ENCODE measurements at regions not wholly inside any gene's neighbourhood (a gene's known extent, or its start where the extent isn't known, plus 50 kb on each side); places are given as distances from the start of the nearest gene placed in this dataset.
"Not testable (repeated sequence)": the region's sequence is repeated elsewhere in the genome, so short reads cannot be mapped to it uniquely, and the experiment has no call there.

- TF ChIP-seq, protein P1, sequence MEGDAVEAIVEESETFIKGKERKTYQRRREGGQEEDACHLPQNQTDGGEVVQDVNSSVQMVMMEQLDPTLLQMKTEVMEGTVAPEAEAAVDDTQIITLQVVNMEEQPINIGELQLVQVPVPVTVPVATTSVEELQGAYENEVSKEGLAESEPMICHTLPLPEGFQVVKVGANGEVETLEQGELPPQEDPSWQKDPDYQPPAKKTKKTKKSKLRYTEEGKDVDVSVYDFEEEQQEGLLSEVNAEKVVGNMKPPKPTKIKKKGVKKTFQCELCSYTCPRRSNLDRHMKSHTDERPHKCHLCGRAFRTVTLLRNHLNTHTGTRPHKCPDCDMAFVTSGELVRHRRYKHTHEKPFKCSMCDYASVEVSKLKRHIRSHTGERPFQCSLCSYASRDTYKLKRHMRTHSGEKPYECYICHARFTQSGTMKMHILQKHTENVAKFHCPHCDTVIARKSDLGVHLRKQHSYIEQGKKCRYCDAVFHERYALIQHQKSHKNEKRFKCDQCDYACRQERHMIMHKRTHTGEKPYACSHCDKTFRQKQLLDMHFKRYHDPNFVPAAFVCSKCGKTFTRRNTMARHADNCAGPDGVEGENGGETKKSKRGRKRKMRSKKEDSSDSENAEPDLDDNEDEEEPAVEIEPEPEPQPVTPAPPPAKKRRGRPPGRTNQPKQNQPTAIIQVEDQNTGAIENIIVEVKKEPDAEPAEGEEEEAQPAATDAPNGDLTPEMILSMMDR (IDR thresholded peaks at IDR 0.05; ENCODE audit: poor library complexity): not testable (repeated sequence)
- TF ChIP-seq EZH2 (IDR thresholded peaks at IDR 0.05; ENCODE audit: borderline replicate concordance): not testable (repeated sequence)
Observed at GRCh38 chr5:106430733-106431132, 1240.0 kb downstream of the EFNA5 start.
